ENCODE measurements at regions not wholly inside any gene's neighbourhood (a gene's known extent, or its start where the extent isn't known, plus 50 kb on each side); places are given as distances from the start of the nearest gene placed in this dataset.
"Not testable (repeated sequence)": the region's sequence is repeated elsewhere in the genome, so short reads cannot be mapped to it uniquely, and the experiment has no call there.

GRCh38 chr6:144633886-144634285, 348.8 kb downstream of the UTRN start:
- DNase-seq, result no peak

DNA sequence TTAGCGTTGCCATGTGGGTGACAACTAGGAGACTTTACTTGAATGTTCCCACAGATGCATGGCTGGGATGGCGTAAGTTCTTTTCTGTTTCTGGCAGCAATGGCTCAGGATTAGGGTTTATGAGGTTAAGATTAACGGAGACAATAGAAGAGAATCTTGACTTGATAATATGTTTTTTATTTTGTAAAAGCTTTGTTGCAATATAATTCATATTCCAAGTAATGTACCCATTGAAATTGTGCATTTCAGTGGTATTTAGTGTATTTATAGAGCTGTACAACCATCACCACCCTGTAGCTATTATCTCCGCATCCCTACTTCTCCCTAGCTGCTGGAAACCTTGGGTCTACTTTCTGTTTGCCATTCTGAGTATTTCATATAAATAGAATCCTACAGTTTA, 349.2 kb downstream of the UTRN start:
- DNase-seq, result no peak

GRCh38 chr6:144635051-144635450, 349.9 kb downstream of the UTRN start:
- DNase-seq, result no peak

GRCh38 chr6:144636025-144636424, 350.9 kb downstream of the UTRN start:
- not testable (repeated sequence) for DNase-seq

- DNase-seq, result no peak
These were observed 352.4 kb downstream of the UTRN start for GRCh38 chr6:144637541-144637940.

GRCh38 chr6:144639654-144640053, 354.5 kb downstream of the UTRN start:
- no peak for DNase-seq

GRCh38 chr6:144641286-144641685, 356.2 kb downstream of the UTRN start:
- DNase-seq, result no peak

DNA sequence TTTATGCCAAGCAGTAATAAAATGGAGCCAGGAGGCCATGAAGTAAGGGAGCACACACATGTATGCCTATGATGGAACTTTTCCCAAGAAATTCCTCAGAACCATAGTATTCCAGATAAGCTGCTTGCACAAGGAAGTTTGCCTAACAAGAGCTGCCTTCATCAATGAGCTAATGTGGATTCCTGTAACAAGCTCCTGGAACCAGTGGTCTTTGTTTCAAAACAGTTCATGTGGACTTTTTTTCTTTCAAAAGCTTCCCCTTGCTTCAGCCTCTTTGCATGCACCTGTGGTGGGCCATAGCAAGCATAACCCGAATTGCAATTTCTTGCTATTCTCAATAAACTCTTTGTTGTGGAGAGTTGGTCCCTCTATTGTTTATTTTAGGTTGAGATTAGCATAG, 359.6 kb downstream of the UTRN start:
- DNase-seq, result no peak

GRCh38 chr6:144646093-144647056, 361.2 kb downstream of the UTRN start:
- no peak for DNase-seq

DNA sequence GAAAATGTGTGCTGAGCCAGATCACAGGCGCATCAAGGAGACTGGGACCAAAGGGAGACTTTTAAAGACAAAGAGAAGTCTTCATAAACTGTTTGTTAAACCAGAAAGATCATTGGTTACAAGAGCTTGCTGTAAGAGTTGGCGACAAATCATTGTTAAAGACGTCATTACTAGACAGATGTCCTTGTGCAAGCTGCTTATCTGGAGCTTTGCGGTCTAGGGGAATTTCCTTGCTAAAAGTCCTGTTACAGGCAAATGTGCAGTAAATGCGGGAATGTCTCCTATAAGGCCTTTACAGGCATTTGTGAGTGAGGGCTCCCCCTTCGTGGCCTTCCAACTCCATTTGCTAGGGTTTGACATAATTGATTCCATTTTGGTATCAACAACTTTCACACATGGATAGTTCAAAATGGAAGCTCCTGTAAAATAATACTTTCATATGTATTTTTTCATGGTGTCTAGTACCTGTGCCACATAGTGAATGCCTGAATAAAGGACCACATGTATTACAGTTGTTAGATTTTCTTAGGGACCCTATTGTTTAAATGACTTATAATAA, 362.4 kb downstream of the UTRN start:
- no peak for DNase-seq

- DNase-seq, result peak; percentile 7
These were observed 363.0 kb downstream of the UTRN start for GRCh38 chr6:144647971-144648651.

DNA sequence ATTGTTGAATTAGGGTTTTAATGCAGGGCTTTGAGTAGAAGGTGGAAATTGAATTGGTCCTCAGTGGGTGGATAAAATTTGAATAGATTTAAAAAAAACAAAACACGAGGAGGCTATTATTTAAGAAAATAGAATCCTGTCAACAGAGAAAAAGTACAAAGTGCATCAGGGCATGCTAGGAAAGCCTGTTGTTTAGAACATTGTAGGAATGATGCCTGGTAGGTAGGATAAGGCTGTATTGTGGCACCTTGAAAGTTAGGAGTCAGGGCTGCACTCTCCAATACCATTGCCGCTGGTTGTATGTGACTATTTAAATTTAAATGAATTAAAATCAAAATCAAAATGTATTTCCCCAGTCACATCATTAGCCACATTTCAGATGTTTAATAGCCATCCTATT, 363.9 kb downstream of the UTRN start:
- no peak for DNase-seq

DNA sequence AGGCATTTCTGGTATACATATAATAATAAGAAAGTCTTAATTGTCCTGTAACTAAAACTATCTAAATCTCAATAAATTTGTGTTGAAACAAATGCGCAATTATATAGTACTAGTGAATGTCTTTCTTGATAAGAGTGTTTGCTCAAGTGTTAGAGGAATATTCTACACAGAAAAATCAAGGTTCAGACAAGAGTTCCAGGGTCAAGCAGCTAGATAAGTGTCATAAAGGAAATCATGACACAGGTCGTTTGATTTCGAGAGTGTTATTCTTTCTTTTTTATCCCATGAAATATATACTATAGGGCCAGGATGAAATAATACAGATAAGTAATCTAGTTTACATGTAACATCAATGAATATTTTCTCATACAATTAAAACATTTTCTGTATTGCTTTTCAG, 366.1 kb downstream of the UTRN start:
- DNase-seq, result no peak

DNA sequence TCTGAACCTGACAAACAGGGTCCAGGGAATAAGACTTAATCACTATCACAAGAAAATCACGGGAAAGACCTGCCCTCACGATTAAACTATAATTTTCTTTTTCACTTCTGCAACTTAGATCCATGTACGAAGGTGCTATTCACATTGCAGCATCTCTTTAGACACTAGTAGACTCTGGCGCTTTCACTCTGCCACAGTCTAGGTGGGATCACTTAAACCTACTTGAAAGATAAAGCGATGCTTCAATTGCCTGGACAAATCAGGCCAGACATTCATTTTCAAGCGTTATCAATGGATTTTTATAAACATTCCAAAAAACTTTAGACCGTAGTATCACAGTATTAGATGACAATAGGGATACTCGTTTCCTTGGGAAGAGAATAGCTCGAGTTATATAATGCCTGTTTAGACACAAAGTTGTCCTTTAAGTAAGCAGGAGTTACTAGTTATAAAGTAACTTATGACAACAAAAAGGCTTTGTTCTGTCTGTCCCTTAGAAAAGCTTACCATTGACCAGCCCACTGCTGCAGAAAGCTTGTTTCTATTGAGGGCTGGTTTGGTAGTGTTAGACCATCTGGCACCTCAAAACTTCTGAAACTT, 367.3 kb downstream of the UTRN start:
- no peak for DNase-seq

DNA sequence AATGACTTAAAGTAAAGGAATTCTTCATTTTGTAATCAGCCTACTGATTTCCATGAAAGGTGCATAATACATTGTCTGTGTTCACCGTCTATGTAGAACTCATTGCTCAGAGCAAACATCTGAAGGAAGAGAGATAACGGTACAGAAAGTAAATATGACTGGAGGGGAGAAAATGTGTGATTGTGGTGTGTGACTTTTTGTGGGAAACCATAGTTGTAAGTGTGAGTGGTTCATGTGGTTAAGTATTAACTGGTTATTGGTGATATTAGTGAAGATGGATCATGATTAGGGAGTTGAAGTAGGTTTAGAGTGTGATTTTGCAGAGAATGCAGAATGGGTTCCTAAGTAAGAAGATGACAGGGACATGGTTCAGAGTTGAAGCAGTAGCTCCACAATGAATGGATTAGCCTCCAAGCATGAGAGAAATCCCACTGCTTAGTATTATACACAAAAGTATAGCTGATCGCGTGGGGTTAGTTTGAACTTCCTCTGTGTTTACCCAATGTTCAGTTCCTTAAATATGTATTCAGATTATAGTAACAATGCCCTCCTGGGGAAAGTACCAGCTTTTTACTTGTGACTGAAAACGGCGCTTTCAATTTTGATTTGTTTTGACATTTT, 368.9 kb downstream of the UTRN start:
- DNase-seq, result no peak

- DNase-seq, result no peak
These were observed 369.4 kb downstream of the UTRN start for GRCh38 chr6:144654506-144654905.

GRCh38 chr6:144655376-144655775, 370.2 kb downstream of the UTRN start:
- no peak for DNase-seq

GRCh38 chr6:144657691-144658090, 372.6 kb downstream of the UTRN start:
- DNase-seq, result no peak

DNA sequence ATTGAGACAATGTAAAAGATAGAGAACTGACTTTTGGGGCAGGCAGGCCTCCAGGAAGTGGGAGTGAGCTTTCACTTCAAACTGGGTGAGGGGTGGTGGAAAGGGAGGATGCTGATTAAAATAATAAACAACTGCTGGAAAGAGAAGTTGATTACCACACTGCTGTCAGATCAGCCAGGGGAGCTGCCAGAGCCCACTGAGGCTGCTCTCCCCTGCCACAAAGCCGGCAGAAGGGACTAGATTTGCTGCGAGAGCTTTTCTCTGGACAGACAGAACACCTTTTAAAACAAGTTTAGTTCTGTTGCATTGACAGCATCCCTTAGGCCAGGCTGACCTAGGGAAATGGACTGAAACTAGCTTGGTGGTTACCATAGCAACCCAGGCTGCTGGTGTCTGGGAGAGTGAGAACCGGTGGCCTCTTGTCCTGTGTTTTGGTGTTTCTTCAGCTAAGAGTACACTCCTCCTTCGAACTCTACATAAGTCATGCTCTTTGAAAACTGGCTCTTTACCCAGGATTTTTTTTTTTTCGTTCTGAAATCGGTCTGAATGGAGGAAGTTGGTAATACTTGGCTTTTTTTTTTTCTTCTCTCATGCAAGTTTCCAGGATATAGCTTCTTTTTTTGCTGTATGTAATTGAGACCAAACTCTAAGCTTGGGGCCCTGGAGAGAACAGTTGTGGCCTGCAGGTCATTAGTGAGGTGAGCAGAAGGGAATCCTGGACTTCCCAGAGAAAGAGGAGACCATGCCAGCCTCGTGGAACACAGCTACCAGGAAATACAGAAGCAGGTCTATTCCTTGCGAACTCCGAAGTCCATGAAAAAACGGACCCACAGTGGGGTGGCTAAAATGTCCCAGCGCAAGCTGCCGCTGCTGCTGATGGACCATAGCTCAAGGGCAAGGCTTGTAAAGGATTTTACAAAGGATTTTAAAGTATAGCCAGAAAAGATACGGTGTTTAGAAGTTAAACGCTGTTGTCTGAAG, 374.4 kb downstream of the UTRN start:
- DNase-seq, result peak; percentile 49

DNA sequence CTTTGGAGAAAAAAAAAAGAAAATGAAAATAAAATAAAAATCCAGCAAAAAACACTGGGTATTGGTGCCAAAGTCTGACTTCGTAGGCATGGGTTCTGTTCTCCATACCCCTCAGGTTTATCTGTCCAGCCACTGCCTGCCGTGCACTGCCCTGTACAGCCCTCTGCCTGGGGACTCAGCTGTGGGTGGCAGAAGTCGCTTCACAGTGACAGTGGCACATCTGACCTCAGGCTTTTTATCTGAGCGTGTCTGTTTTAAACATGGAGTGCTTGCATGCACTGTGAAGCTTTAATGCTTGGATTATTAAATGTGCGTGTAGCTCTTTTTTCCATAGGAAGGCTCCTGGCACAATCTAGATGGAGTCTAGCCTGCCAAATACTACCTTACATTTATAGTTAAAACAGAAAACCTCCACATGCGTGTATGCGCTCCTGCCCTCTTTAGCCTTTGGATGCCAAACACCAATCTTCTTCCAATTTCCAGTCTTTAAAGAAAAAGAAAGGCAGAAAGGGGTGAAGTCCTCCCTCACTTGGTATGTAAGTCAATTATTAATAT, 375.5 kb downstream of the UTRN start:
- DNase-seq, result no peak

DNA sequence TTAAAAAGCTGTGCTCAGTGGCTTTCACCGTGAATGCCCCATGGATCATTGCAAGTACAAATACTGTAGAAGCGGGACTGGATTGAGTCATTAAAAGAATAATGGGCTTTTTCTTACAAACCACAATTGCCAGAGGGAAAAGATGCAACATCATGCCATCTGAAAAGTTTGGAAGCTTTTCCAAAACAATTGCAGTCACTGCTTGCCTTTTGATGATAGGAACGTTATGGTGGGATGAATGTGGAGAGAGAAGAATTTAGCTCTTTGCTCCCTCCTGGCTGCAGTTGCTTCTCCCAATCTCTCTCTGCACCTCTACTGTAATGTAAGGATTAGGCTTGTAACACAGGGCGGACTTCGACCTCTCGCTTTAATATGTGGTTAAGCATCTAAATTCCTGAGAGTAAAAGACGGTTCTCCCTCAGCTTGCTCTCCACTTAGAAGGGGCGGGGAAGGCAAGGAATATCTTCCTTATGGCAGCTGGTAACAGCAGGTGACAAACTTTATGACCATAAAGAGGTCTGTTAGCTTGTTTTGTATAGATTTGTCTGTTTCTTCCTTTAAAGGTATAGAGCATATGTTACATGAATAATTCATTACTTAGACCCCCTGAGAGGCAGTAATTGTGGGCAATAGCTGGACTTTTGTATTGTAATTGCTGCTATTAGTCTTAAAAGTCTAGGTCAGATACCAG, 376.1 kb downstream of the UTRN start:
- DNase-seq, result no peak

Measured in DMS53 (cell line).